HepG2 (cell line): ENCODE measurements at regions not wholly inside any gene's neighbourhood (a gene's known extent, or its start where the extent isn't known, plus 50 kb on each side); places are given as distances from the start of the nearest gene placed in this dataset.

Experiments
- EP300 ChIP-seq, 3 experiments: sonication (generic) in 1 of 3; formaldehyde crosslinking in 1 of 3; IDR thresholded peaks; 2 replicates each; pipeline versions ENCODE4 v1.5.1 to v1.6.1; 2011 to 2020; ENCODE audit warnings: low read depth in 2 of 3, low read length in 2 of 3, borderline replicate concordance in 1 of 3, improper control_type of control experiment in 1 of 3, mild to moderate bottlenecking in 1 of 3, missing genetic modification reagents in 1 of 3, moderate library complexity in 1 of 3
- FUBP1 ChIP-seq: sonication (generic); formaldehyde crosslinking; IDR thresholded peaks from 2 replicates; pipeline ENCODE4 v1.5.1; 2020; ENCODE audit warnings: missing genetic modification reagents, mild to moderate bottlenecking, borderline replicate concordance
- POLR2AphosphoS5 ChIP-seq: IDR thresholded peaks from 2 replicates; pipeline ENCODE4 v1.6.1; 2012; ENCODE audit warnings: low read depth, low read length
- SP1 ChIP-seq, 2 experiments: fragments of 450-650 bp in 1 of 2; sonication (generic) in 1 of 2; formaldehyde crosslinking in 1 of 2; IDR thresholded peaks; 2 replicates each; pipeline versions ENCODE4 v1.4.0 to v1.6.1; 2016 to 2020; ENCODE audit warnings: missing genetic modification reagents in 1 of 2
- USF2 ChIP-seq, 2 experiments: sonication (generic) in 1 of 2; formaldehyde crosslinking in 1 of 2; IDR thresholded peaks; 2 replicates each; pipeline versions ENCODE4 v1.5.1 to v1.6.1; 2011 to 2020; ENCODE audit warnings: borderline replicate concordance in 1 of 2, low read depth in 1 of 2, low read length in 1 of 2, mild to moderate bottlenecking in 1 of 2, missing genetic modification reagents in 1 of 2, moderate library complexity in 1 of 2
- ZNF180 ChIP-seq: sonication (generic); formaldehyde crosslinking; IDR thresholded peaks from 2 replicates; pipeline ENCODE4 v1.4.0; 2020; ENCODE audit warnings: low read depth, missing genetic modification reagents, borderline replicate concordance
- TF ChIP-seq, protein P1 (sequence below), 2 experiments: IDR thresholded peaks; 2 replicates each; pipeline ENCODE4 v1.6.1; 2011 to 2012; ENCODE audit warnings: low read length in 2 of 2, borderline replicate concordance in 1 of 2, low read depth in 1 of 2, mild to moderate bottlenecking in 1 of 2, moderate library complexity in 1 of 2

GRCh38 chr2:146814971-146815370, 1029.9 kb upstream of the ACVR2A start:
- TF ChIP-seq USF2 (IDR thresholded peaks at IDR 0.05; ENCODE audit: low read depth, low read length) (no peak), USF2 (CRISPR knock-in tag; IDR thresholded peaks at IDR 0.05; ENCODE audit: borderline replicate concordance) (no peak), POLR2AphosphoS5 (no peak), ZNF180 (CRISPR knock-in tag) (no peak), EP300 (IDR thresholded peaks at IDR 0.05; ENCODE audit: low read depth in 2 of 2, low read length in 2 of 2) (no peak), EP300 (CRISPR knock-in tag; IDR thresholded peaks at IDR 0.05; ENCODE audit: borderline replicate concordance) (no peak), SP1 (IDR thresholded peaks at IDR 0.05) (no peak), SP1 (CRISPR knock-in tag; IDR thresholded peaks at IDR 0.05) (no peak), FUBP1 (CRISPR knock-in tag) (no peak)
- TF ChIP-seq, protein P1, sequence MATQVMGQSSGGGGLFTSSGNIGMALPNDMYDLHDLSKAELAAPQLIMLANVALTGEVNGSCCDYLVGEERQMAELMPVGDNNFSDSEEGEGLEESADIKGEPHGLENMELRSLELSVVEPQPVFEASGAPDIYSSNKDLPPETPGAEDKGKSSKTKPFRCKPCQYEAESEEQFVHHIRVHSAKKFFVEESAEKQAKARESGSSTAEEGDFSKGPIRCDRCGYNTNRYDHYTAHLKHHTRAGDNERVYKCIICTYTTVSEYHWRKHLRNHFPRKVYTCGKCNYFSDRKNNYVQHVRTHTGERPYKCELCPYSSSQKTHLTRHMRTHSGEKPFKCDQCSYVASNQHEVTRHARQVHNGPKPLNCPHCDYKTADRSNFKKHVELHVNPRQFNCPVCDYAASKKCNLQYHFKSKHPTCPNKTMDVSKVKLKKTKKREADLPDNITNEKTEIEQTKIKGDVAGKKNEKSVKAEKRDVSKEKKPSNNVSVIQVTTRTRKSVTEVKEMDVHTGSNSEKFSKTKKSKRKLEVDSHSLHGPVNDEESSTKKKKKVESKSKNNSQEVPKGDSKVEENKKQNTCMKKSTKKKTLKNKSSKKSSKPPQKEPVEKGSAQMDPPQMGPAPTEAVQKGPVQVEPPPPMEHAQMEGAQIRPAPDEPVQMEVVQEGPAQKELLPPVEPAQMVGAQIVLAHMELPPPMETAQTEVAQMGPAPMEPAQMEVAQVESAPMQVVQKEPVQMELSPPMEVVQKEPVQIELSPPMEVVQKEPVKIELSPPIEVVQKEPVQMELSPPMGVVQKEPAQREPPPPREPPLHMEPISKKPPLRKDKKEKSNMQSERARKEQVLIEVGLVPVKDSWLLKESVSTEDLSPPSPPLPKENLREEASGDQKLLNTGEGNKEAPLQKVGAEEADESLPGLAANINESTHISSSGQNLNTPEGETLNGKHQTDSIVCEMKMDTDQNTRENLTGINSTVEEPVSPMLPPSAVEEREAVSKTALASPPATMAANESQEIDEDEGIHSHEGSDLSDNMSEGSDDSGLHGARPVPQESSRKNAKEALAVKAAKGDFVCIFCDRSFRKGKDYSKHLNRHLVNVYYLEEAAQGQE (IDR thresholded peaks at IDR 0.05; ENCODE audit: borderline replicate concordance in 1 of 2, low read depth in 1 of 2, low read length in 2 of 2) = no peak
